ENCODE measurements at regions not wholly inside any gene's neighbourhood (a gene's known extent, or its start where the extent isn't known, plus 50 kb on each side); places are given as distances from the start of the nearest gene placed in this dataset.

GRCh38 chr12:125586441-125586840, 521.2 kb downstream of the AACS start:
- Mint-ChIP-seq H3K4me3 (no peak overlapping the region), H3K27ac (no peak overlapping the region), H3K27me3 (ENCODE audit: insufficient read depth) (no peaks in the 10 kb centered on the region), H3K36me3 (ENCODE audit: low read depth) (no peaks in the 10 kb centered on the region), H3K4me1 (ENCODE audit: low read depth) (no peaks in the 10 kb centered on the region), H3K9me3 (peaks cover 4% of the 10 kb centered on the region)
- intact Hi-C loops (cut with micrococcal nuclease): no loop called here
- no peak for DNase-seq (ENCODE audit: low spot score)

GRCh38 chr12:125593269-125593668, 528.0 kb downstream of the AACS start:
- no peaks in the 10 kb centered on the region for H3K36me3 Mint-ChIP-seq (ENCODE audit: low read depth)
- no peaks in the 10 kb centered on the region for H3K27me3 Mint-ChIP-seq (ENCODE audit: insufficient read depth)
- no peaks in the 10 kb centered on the region for H3K4me1 Mint-ChIP-seq (ENCODE audit: low read depth)
- H3K9me3 Mint-ChIP-seq: peaks cover 7% of the 10 kb centered on the region
- H3K4me3 Mint-ChIP-seq: no peak overlapping the region
- DNase-seq (ENCODE audit: low spot score): no peak
- H3K27ac Mint-ChIP-seq: no peak overlapping the region
- intact Hi-C loops (cut with micrococcal nuclease): no loop called here

- Mint-ChIP-seq H3K36me3 (ENCODE audit: low read depth) (no peaks in the 10 kb centered on the region), H3K27ac (no peak overlapping the region), H3K4me3 (no peak overlapping the region), H3K9me3 (peaks cover 4% of the 10 kb centered on the region), H3K4me1 (ENCODE audit: low read depth) (no peaks in the 10 kb centered on the region), H3K27me3 (ENCODE audit: insufficient read depth) (no peaks in the 10 kb centered on the region)
- DNase-seq (ENCODE audit: low spot score): no peak
- intact Hi-C loops (cut with micrococcal nuclease): no loop called here
Observed at GRCh38 chr12:125604976-125605375, 539.7 kb downstream of the AACS start.

- intact Hi-C loops (cut with micrococcal nuclease): no loop called here
- H3K9me3 Mint-ChIP-seq: peaks cover 2% of the 10 kb centered on the region
- no peaks in the 10 kb centered on the region for H3K36me3 Mint-ChIP-seq (ENCODE audit: low read depth)
- H3K4me3 Mint-ChIP-seq: no peak overlapping the region
- no peak for DNase-seq (ENCODE audit: low spot score)
- no peaks in the 10 kb centered on the region for H3K4me1 Mint-ChIP-seq (ENCODE audit: low read depth)
- no peak overlapping the region for H3K27ac Mint-ChIP-seq
- no peaks in the 10 kb centered on the region for H3K27me3 Mint-ChIP-seq (ENCODE audit: insufficient read depth)
Observed at GRCh38 chr12:125606312-125606711, 541.1 kb downstream of the AACS start.

- Mint-ChIP-seq H3K36me3 (ENCODE audit: low read depth) (no peaks in the 10 kb centered on the region), H3K27me3 (ENCODE audit: insufficient read depth) (no peaks in the 10 kb centered on the region), H3K4me1 (ENCODE audit: low read depth) (no peaks in the 10 kb centered on the region), H3K4me3 (no peak overlapping the region), H3K9me3 (no peaks in the 10 kb centered on the region), H3K27ac (no peak overlapping the region)
- intact Hi-C loops (cut with micrococcal nuclease): no loop called here
- DNase-seq (ENCODE audit: low spot score): no peak
Observed at GRCh38 chr12:125610292-125610691, 545.1 kb downstream of the AACS start.

- no peak for DNase-seq (ENCODE audit: low spot score)
- Mint-ChIP-seq H3K4me1 (ENCODE audit: low read depth) (no peaks in the 10 kb centered on the region), H3K36me3 (ENCODE audit: low read depth) (no peaks in the 10 kb centered on the region), H3K27me3 (ENCODE audit: insufficient read depth) (no peaks in the 10 kb centered on the region), H3K9me3 (peaks cover 4% of the 10 kb centered on the region), H3K4me3 (no peak overlapping the region), H3K27ac (no peak overlapping the region)
- intact Hi-C loops (cut with micrococcal nuclease): no loop called here
Observed at GRCh38 chr12:125610971-125611370, 545.7 kb downstream of the AACS start.

- Mint-ChIP-seq H3K9me3 (peaks cover 4% of the 10 kb centered on the region), H3K4me1 (ENCODE audit: low read depth) (no peaks in the 10 kb centered on the region), H3K4me3 (no peak overlapping the region), H3K36me3 (ENCODE audit: low read depth) (no peaks in the 10 kb centered on the region), H3K27ac (no peak overlapping the region), H3K27me3 (ENCODE audit: insufficient read depth) (no peaks in the 10 kb centered on the region)
- intact Hi-C loops (cut with micrococcal nuclease): no loop called here
- DNase-seq (ENCODE audit: low spot score): no peak
Observed at GRCh38 chr12:125614058-125614457, 548.8 kb downstream of the AACS start.

GRCh38 chr12:125619723-125620122, 554.5 kb downstream of the AACS start:
- no peaks in the 10 kb centered on the region for H3K36me3 Mint-ChIP-seq (ENCODE audit: low read depth)
- no peak overlapping the region for H3K27ac Mint-ChIP-seq
- no peaks in the 10 kb centered on the region for H3K27me3 Mint-ChIP-seq (ENCODE audit: insufficient read depth)
- DNase-seq (ENCODE audit: low spot score): no peak
- no peak overlapping the region for H3K4me3 Mint-ChIP-seq
- peaks cover 9% of the 10 kb centered on the region for H3K9me3 Mint-ChIP-seq
- intact Hi-C loops (cut with micrococcal nuclease): no loop called here
- no peaks in the 10 kb centered on the region for H3K4me1 Mint-ChIP-seq (ENCODE audit: low read depth)

GRCh38 chr12:125633686-125634085, 568.5 kb downstream of the AACS start:
- Mint-ChIP-seq H3K9me3 (no peaks in the 10 kb centered on the region), H3K36me3 (ENCODE audit: low read depth) (no peaks in the 10 kb centered on the region), H3K4me1 (ENCODE audit: low read depth) (no peaks in the 10 kb centered on the region), H3K27me3 (ENCODE audit: insufficient read depth) (no peaks in the 10 kb centered on the region), H3K4me3 (no peak overlapping the region), H3K27ac (no peak overlapping the region)
- DNase-seq (ENCODE audit: low spot score): no peak
- intact Hi-C loops (cut with micrococcal nuclease): no loop called here

- DNase-seq (ENCODE audit: low spot score): no peak
- intact Hi-C loops (cut with micrococcal nuclease): no loop called here
- Mint-ChIP-seq H3K4me1 (ENCODE audit: low read depth) (no peaks in the 10 kb centered on the region), H3K9me3 (no peaks in the 10 kb centered on the region), H3K27me3 (ENCODE audit: insufficient read depth) (no peaks in the 10 kb centered on the region), H3K4me3 (no peak overlapping the region), H3K36me3 (ENCODE audit: low read depth) (no peaks in the 10 kb centered on the region), H3K27ac (no peak overlapping the region)
Observed at GRCh38 chr12:125634813-125635212, 569.6 kb downstream of the AACS start.

- no peaks in the 10 kb centered on the region for H3K36me3 Mint-ChIP-seq (ENCODE audit: low read depth)
- H3K27me3 Mint-ChIP-seq (ENCODE audit: insufficient read depth): no peaks in the 10 kb centered on the region
- no peak overlapping the region for H3K27ac Mint-ChIP-seq
- no peaks in the 10 kb centered on the region for H3K9me3 Mint-ChIP-seq
- no peak for DNase-seq (ENCODE audit: low spot score)
- H3K4me1 Mint-ChIP-seq (ENCODE audit: low read depth): no peaks in the 10 kb centered on the region
- intact Hi-C loops (cut with micrococcal nuclease): no loop called here
- no peak overlapping the region for H3K4me3 Mint-ChIP-seq
Observed at GRCh38 chr12:125639826-125640225, 574.6 kb downstream of the AACS start.

- Mint-ChIP-seq H3K36me3 (ENCODE audit: low read depth) (no peaks in the 10 kb centered on the region), H3K9me3 (no peaks in the 10 kb centered on the region), H3K4me1 (ENCODE audit: low read depth) (no peaks in the 10 kb centered on the region), H3K4me3 (no peak overlapping the region), H3K27me3 (ENCODE audit: insufficient read depth) (no peaks in the 10 kb centered on the region), H3K27ac (no peak overlapping the region)
- intact Hi-C loops (cut with micrococcal nuclease): no loop called here
- DNase-seq (ENCODE audit: low spot score): no peak
Observed at GRCh38 chr12:125643055-125643454, 577.8 kb downstream of the AACS start.

GRCh38 chr12:125645724-125646123, 580.5 kb downstream of the AACS start:
- Mint-ChIP-seq H3K4me1 (ENCODE audit: low read depth) (no peaks in the 10 kb centered on the region), H3K27me3 (ENCODE audit: insufficient read depth) (no peaks in the 10 kb centered on the region), H3K4me3 (no peak overlapping the region), H3K27ac (no peak overlapping the region), H3K36me3 (ENCODE audit: low read depth) (no peaks in the 10 kb centered on the region), H3K9me3 (no peaks in the 10 kb centered on the region)
- DNase-seq (ENCODE audit: low spot score): no peak
- intact Hi-C loops (cut with micrococcal nuclease): no loop called here

- no peak for DNase-seq (ENCODE audit: low spot score)
- Mint-ChIP-seq H3K9me3 (no peaks in the 10 kb centered on the region), H3K4me3 (no peak overlapping the region), H3K27ac (no peak overlapping the region), H3K4me1 (ENCODE audit: low read depth) (no peaks in the 10 kb centered on the region), H3K27me3 (ENCODE audit: insufficient read depth) (no peaks in the 10 kb centered on the region), H3K36me3 (ENCODE audit: low read depth) (no peaks in the 10 kb centered on the region)
- intact Hi-C loops (cut with micrococcal nuclease): no loop called here
Observed at GRCh38 chr12:125650587-125650986, 585.4 kb downstream of the AACS start.
